GM12878 (cell line): ENCODE measurements at regions not wholly inside any gene's neighbourhood (a gene's known extent, or its start where the extent isn't known, plus 50 kb on each side); places are given as distances from the start of the nearest gene placed in this dataset.

ENCODE experiments used
- ATAC-seq: fragments of 200-7000 bp; cut with Tn5 transposase; 3 replicates; pipeline ENCODE4 v1.9.1; 2020; ENCODE audit warnings: mild to moderate bottlenecking, moderate library complexity
- BruUV-seq: library from RNA; stranded (reverse); fragments of 400-500 nt; replicated peaks from 2 replicates; lab custom pipeline; 2021; lab: Mats Ljungman, UMichigan
- CTCF ChIA-PET: fragments of 300-600 bp; sonication (Branson Sonifier 250); formaldehyde crosslinking; extraction: SDS; loops from one replicate; lab custom pipeline; 2021; ENCODE audit warnings: inconsistent platforms; lab: Yijun Ruan, JAX
- POLR2A ChIA-PET: fragments of 350-600 bp; formaldehyde crosslinking; extraction: SDS; loops from one replicate; lab custom pipeline; 2021; ENCODE audit warnings: inconsistent platforms; lab: Charles Lee
- RAD21 ChIA-PET: fragments of 300-600 bp; sonication (Branson Sonifier 250); formaldehyde crosslinking; loops from one replicate; lab custom pipeline; 2023; ENCODE audit warnings: antibody characterized with exemption; ENCODE audit not compliant: unreplicated experiment; lab: Charles Lee
- SMC1A ChIA-PET: fragments of 300-600 bp; sonication (Branson Sonifier 250); formaldehyde crosslinking; loops from one replicate; lab custom pipeline; 2023; ENCODE audit not compliant: unreplicated experiment, uncharacterized antibody; lab: Charles Lee
- DNase-seq: peaks from one replicate; pipeline ENCODE4 v3.0.0-alpha.2; 2011; ENCODE audit warnings: low read depth, low spot score
- FAIRE-seq: peaks from 3 replicates; lab custom pipeline; 2011; peaks lifted over from hg19 to GRCh38; lab: Jason Lieb, UNC
- H2AFZ ChIP-seq: 2 replicates; pipeline ENCODE4 v1.6.0; 2011; ENCODE audit warnings: low read depth, low read length, control low read depth; ENCODE audit not compliant: control insufficient read depth
- H3K27ac ChIP-seq: 2 replicates; pipeline ENCODE4 v1.5.1; 2011; ENCODE audit warnings: control low read depth; ENCODE audit not compliant: control insufficient read depth, insufficient read depth
- H3K27me3 ChIP-seq, 2 experiments: replicated peaks in 1 of 2; 2 replicates each; pipeline versions ENCODE4 v1.6.0 to v1.6.1; 2011; ENCODE audit warnings: low read length in 1 of 2; ENCODE audit not compliant: control insufficient read depth in 2 of 2, insufficient read depth in 2 of 2
- H3K36me3 ChIP-seq, 2 experiments: 2 replicates each; pipeline ENCODE4 v1.5.1; 2011; ENCODE audit warnings: low read length in 1 of 2; ENCODE audit not compliant: control insufficient read depth in 2 of 2, insufficient read depth in 2 of 2
- H3K4me1 ChIP-seq: 2 replicates; pipeline ENCODE4 v1.6.1; 2011; ENCODE audit warnings: mild to moderate bottlenecking, low read length, moderate library complexity, mixed read lengths; ENCODE audit not compliant: control insufficient read depth, insufficient read depth
- H3K4me2 ChIP-seq: 2 replicates; pipeline ENCODE4 v1.6.0; 2011; ENCODE audit warnings: control low read depth; ENCODE audit not compliant: control insufficient read depth, insufficient read depth
- H3K4me3 ChIP-seq: fragments of 200-600 bp; sonication (generic); 2 replicates; pipeline ENCODE4 v1.5.1; 2016
- H3K79me2 ChIP-seq: 2 replicates; pipeline ENCODE4 v1.6.0; 2011; ENCODE audit warnings: low read length; ENCODE audit not compliant: control insufficient read depth, insufficient read depth
- H3K9ac ChIP-seq: 2 replicates; pipeline ENCODE4 v1.8.0; 2011; ENCODE audit warnings: low read length, control low read depth, mixed read lengths; ENCODE audit not compliant: control insufficient read depth, insufficient read depth
- H3K9me3 ChIP-seq: replicated peaks from 3 replicates; pipeline ENCODE4 v1.5.1; 2011; ENCODE audit warnings: mild to moderate bottlenecking, low read length; ENCODE audit not compliant: control insufficient read depth, insufficient read depth
- H4K20me1 ChIP-seq: 2 replicates; pipeline ENCODE4 v1.6.0; 2011; ENCODE audit not compliant: control insufficient read depth, insufficient read depth
- ATF7 ChIP-seq: fragments of 450-650 bp; IDR thresholded peaks from 2 replicates; pipeline ENCODE4 v1.6.1; 2016; ENCODE audit warnings: low read depth, mild to moderate bottlenecking
- CHD1 ChIP-seq: IDR thresholded peaks from 2 replicates; pipeline ENCODE4 v1.6.1; 2012; ENCODE audit warnings: low read depth, low read length, improper control_type of control experiment
- EP300 ChIP-seq, 2 experiments: fragments of 150-350 bp in 1 of 2; IDR thresholded peaks; 2 replicates each; pipeline ENCODE4 v1.6.1; 2011 to 2012; ENCODE audit warnings: low read depth in 2 of 2, low read length in 2 of 2, borderline replicate concordance in 1 of 2, improper control_type of control experiment in 1 of 2, inconsistent platforms in 1 of 2; ENCODE audit not compliant: control insufficient read depth in 1 of 2
- FOS ChIP-seq: IDR thresholded peaks from 3 replicates; pipeline ENCODE4 v1.6.1; 2011; ENCODE audit warnings: borderline replicate concordance; ENCODE audit not compliant: insufficient read length; ENCODE audit errors: extremely low read depth
- IRF4 ChIP-seq: IDR thresholded peaks from 2 replicates; pipeline ENCODE4 v1.6.1; 2011; ENCODE audit warnings: low read depth, low read length
- MYC ChIP-seq: IDR thresholded peaks from 2 replicates; pipeline ENCODE4 v1.6.1; 2011; ENCODE audit warnings: mild to moderate bottlenecking, low read length, moderate library complexity, inconsistent platforms; ENCODE audit not compliant: insufficient read depth, insufficient replicate concordance, insufficient read length, severe bottlenecking
- RCOR1 ChIP-seq: conservative IDR thresholded peaks from 2 replicates; pipeline ENCODE4 v1.6.1; 2012; ENCODE audit warnings: low read depth, low read length, improper control_type of control experiment
- SPI1 ChIP-seq: IDR thresholded peaks from 2 replicates; pipeline ENCODE4 v1.6.1; 2011; ENCODE audit warnings: low read depth, mild to moderate bottlenecking, low read length, moderate library complexity, borderline replicate concordance; ENCODE audit not compliant: insufficient read depth
- ZNF384 ChIP-seq: IDR thresholded peaks from 2 replicates; pipeline ENCODE4 v1.6.1; 2012; ENCODE audit warnings: low read depth, mild to moderate bottlenecking, low read length, improper control_type of control experiment, borderline replicate concordance
- in situ Hi-C: fragments of 300-500 bp; cut with MboI; formaldehyde crosslinking; loops from 9 replicates; pipeline ENCODE4 v1.14.3; 2018; ENCODE audit warnings: mixed read lengths
- intact Hi-C: fragments of 100-400 bp; cut with micrococcal nuclease; formaldehyde crosslinking; loops from one replicate; pipeline ENCODE4 v1.14.2; 2022; ENCODE audit not compliant: unreplicated experiment

DNA sequence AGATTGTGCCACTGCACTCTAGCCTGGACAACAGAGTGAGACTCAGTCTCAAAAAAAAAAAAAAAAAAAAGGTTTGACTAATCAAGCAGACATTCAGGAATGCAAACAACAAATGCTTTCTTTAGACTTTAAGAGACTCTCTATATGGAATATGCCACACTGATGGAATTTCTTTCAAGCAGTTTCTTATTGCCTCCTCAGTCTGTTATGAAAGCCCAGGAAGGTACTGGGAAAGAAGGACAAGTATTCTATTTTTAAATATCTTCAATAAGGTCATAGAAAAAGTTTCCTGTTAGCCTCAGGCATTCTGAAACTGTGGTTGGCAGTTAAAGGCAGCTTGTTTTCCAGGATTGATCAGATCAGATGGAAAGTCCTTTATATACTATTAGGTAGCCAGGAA, 241.6 kb downstream of the PIK3C3 start:
- no peaks in the 10 kb centered on the region for H4K20me1 ChIP-seq
- no peak for TF ChIP-seq SPI1
- no peak for TF ChIP-seq MYC
- TF ChIP-seq FOS, result no peak
- TF ChIP-seq CHD1, result no peak
- TF ChIP-seq ATF7, result no peak
- TF ChIP-seq IRF4, result no peak
- no peak for TF ChIP-seq EP300 (IDR thresholded peaks at IDR 0.05; ENCODE audit: borderline replicate concordance in 1 of 2, control insufficient read depth in 1 of 2, low read depth in 2 of 2, low read length in 2 of 2)
- no peak for TF ChIP-seq ZNF384
- TF ChIP-seq RCOR1, result no peak
- intact Hi-C loops (no loop called here), in situ Hi-C loops (no loop called here)
- H2AFZ ChIP-seq, result no peak overlapping the region
- ATAC-seq, result no peak
- no peaks in the 10 kb centered on the region for H3K9me3 ChIP-seq
- ChIA-PET RAD21 (interaction anchor here (1.2 to 2.0 kb wide), 4 partner anchors 9 to 82 kb away, joined by 3 to 16 read pairs (median 6); no protein-coding TSS in a partner anchor), SMC1A (interaction anchor here (0.7 to 3.3 kb wide), 10 partner anchors 8 to 89 kb away, joined by 3 to 20 read pairs (median 5); no protein-coding TSS in a partner anchor), POLR2A (interaction anchor here (1.3 to 1.7 kb wide), 4 partner anchors 9 to 44 kb away, joined by 3 to 4 read pairs (median 4); no protein-coding TSS in a partner anchor), CTCF (interaction anchor here (0.9 to 1.8 kb wide), 3 partner anchors 9 to 143 kb away, joined by 3 to 6 read pairs (median 6); no protein-coding TSS in a partner anchor)
- H3K79me2 ChIP-seq, result no peaks in the 10 kb centered on the region
- no peak overlapping the region for H3K9ac ChIP-seq
- H3K27ac ChIP-seq, result no peak overlapping the region
- BruUV-seq, result no TSS peak
- H3K4me1 ChIP-seq, result no peaks in the 10 kb centered on the region
- no peak for FAIRE-seq
- no peak for DNase-seq
- H3K4me3 ChIP-seq, result no peak overlapping the region
- no peaks in the 10 kb centered on the region for H3K36me3 ChIP-seq
- no peaks in the 10 kb centered on the region for H3K27me3 ChIP-seq
- no peak overlapping the region for H3K4me2 ChIP-seq
